Liver (tissue), 8 donors: ENCODE measurements at regions not wholly inside any gene's neighbourhood (a gene's known extent, or its start where the extent isn't known, plus 50 kb on each side); places are given as distances from the start of the nearest gene placed in this dataset.

Source experiments
- DNase-seq: peaks from one replicate; pipeline ENCODE4 v3.0.0-alpha.2; 2017; ENCODE audit warnings: low spot score
- H3K27ac ChIP-seq, 2 donors: one replicate each; pipeline ENCODE4 v1.7.0; 2013; ENCODE audit warnings: inconsistent platforms in 2 of 2, low read length in 2 of 2, control low read depth in 1 of 2, low read depth in 1 of 2, mild to moderate bottlenecking in 1 of 2
- H3K27me3 ChIP-seq, 4 donors: one replicate each; pipeline versions ENCODE4 v1.6.1 to v1.7.0; 2013; ENCODE audit warnings: low read length in 3 of 4, inconsistent platforms in 1 of 4, mild to moderate bottlenecking in 1 of 4, moderate library complexity in 1 of 4; ENCODE audit not compliant: control insufficient read depth in 4 of 4, insufficient read depth in 4 of 4
- H3K36me3 ChIP-seq, 4 donors: one replicate each; pipeline versions ENCODE4 v1.6.1 to v1.7.0; 2013; ENCODE audit warnings: low read length in 3 of 4, mild to moderate bottlenecking in 3 of 4, low read depth in 1 of 4, moderate library complexity in 1 of 4; ENCODE audit not compliant: control insufficient read depth in 4 of 4, insufficient read depth in 3 of 4
- H3K4me1 ChIP-seq, 4 donors: one replicate each; pipeline versions ENCODE4 v1.6.1 to v1.7.0; 2013; ENCODE audit warnings: low read length in 3 of 4, mild to moderate bottlenecking in 3 of 4, moderate library complexity in 1 of 4; ENCODE audit not compliant: control insufficient read depth in 4 of 4, insufficient read depth in 4 of 4
- H3K4me3 ChIP-seq, 3 donors: one replicate each; pipeline versions ENCODE4 v1.6.1 to v1.7.0; 2013; ENCODE audit warnings: low read length in 3 of 3, control low read depth in 1 of 3, low read depth in 1 of 3, mild to moderate bottlenecking in 1 of 3
- H3K9ac ChIP-seq, 2 donors: one replicate each; pipeline ENCODE4 v1.7.0; 2013; ENCODE audit warnings: low read length in 2 of 2, mild to moderate bottlenecking in 2 of 2, moderate library complexity in 2 of 2, control low read depth in 1 of 2, low read depth in 1 of 2
- H3K9me3 ChIP-seq, 4 donors: one replicate each; pipeline versions ENCODE4 v1.6.1 to v1.7.0; 2013; ENCODE audit warnings: low read length in 3 of 4; ENCODE audit not compliant: control insufficient read depth in 4 of 4
- EGR1 ChIP-seq, 2 donors: IDR thresholded peaks; 2 replicates each; pipeline ENCODE4 v1.6.1; 2016 to 2018; ENCODE audit warnings: antibody characterized with exemption in 2 of 2, low read depth in 2 of 2
- FOXA1 ChIP-seq: IDR thresholded peaks from 2 replicates; pipeline ENCODE4 v1.6.1; 2016; ENCODE audit warnings: antibody characterized with exemption
- FOXA2 ChIP-seq: IDR thresholded peaks from 2 replicates; pipeline ENCODE4 v1.6.1; 2016; ENCODE audit warnings: antibody characterized with exemption
- GABPA ChIP-seq, 2 donors: IDR thresholded peaks in 1 of 2; conservative IDR thresholded peaks in 1 of 2; 2 replicates each; pipeline ENCODE4 v1.6.1; 2016; ENCODE audit warnings: antibody characterized with exemption in 2 of 2, mild to moderate bottlenecking in 1 of 2, moderate library complexity in 1 of 2
- HNF4A ChIP-seq, 2 donors: conservative IDR thresholded peaks; 2 replicates each; pipeline ENCODE4 v1.6.1; 2016; ENCODE audit warnings: antibody characterized with exemption in 2 of 2, mild to moderate bottlenecking in 2 of 2
- HNF4G ChIP-seq: IDR thresholded peaks from 2 replicates; pipeline ENCODE4 v1.6.1; 2016; ENCODE audit warnings: antibody characterized with exemption
- JUND ChIP-seq, 2 donors: IDR thresholded peaks; 2 replicates each; pipeline ENCODE4 v1.6.1; 2016; ENCODE audit warnings: antibody characterized with exemption in 2 of 2
- NR2F2 ChIP-seq: IDR thresholded peaks from 2 replicates; pipeline ENCODE4 v1.6.1; 2016; ENCODE audit warnings: antibody characterized with exemption
- RAD21 ChIP-seq, 2 donors: IDR thresholded peaks; 2 replicates each; pipeline ENCODE4 v1.6.1; 2016; ENCODE audit warnings: antibody characterized with exemption in 2 of 2, mild to moderate bottlenecking in 2 of 2
- RXRA ChIP-seq, 2 donors: IDR thresholded peaks; 2 replicates each; pipeline ENCODE4 v1.6.1; 2017 to 2018; ENCODE audit warnings: antibody characterized with exemption in 2 of 2, mild to moderate bottlenecking in 1 of 2
- SP1 ChIP-seq: IDR thresholded peaks from 2 replicates; pipeline ENCODE4 v1.6.1; 2018; ENCODE audit warnings: antibody characterized with exemption, mild to moderate bottlenecking
- TAF1 ChIP-seq: conservative IDR thresholded peaks from 2 replicates; pipeline ENCODE4 v1.6.1; 2016; ENCODE audit warnings: antibody characterized with exemption, mild to moderate bottlenecking
- YY1 ChIP-seq: IDR thresholded peaks from 2 replicates; pipeline ENCODE4 v1.6.1; 2016; ENCODE audit warnings: antibody characterized with exemption, mild to moderate bottlenecking
- WGBS: extraction: QIAGEN DNeasy Blood & Tissue Kit; methylation state at CpG from one replicate; pipeline ENCODE4 v1.1.7; 2013; 5-methylcytosine and 5-hydroxymethylcytosine counted together
- TF ChIP-seq, protein P1 (sequence below): fragments of 150-350 bp; IDR thresholded peaks from 2 replicates; pipeline ENCODE4 v1.5.1; 2017; ENCODE audit warnings: improper control_type of control experiment, low read depth, low read length; ENCODE audit not compliant: missing input control
- TF ChIP-seq, protein P2 (sequence below): IDR thresholded peaks from 2 replicates; pipeline ENCODE4 v1.6.1; 2016; ENCODE audit warnings: antibody characterized with exemption
- TF ChIP-seq, protein P3 (sequence below): IDR thresholded peaks from 2 replicates; pipeline ENCODE4 v1.6.1; 2016; ENCODE audit warnings: antibody characterized with exemption, mild to moderate bottlenecking
- TF ChIP-seq, protein P4 (sequence below): IDR thresholded peaks from 2 replicates; pipeline ENCODE4 v1.6.1; 2016; ENCODE audit warnings: antibody characterized with exemption
- TF ChIP-seq, protein P5 (sequence below): IDR thresholded peaks from 2 replicates; pipeline ENCODE4 v1.6.1; 2016; ENCODE audit warnings: antibody characterized with exemption
- donor health status: healthy.
- donor health status: healthy.
- donor health status: healthy.
- donor health status: healthy.
- donor health status: healthy.

DNA sequence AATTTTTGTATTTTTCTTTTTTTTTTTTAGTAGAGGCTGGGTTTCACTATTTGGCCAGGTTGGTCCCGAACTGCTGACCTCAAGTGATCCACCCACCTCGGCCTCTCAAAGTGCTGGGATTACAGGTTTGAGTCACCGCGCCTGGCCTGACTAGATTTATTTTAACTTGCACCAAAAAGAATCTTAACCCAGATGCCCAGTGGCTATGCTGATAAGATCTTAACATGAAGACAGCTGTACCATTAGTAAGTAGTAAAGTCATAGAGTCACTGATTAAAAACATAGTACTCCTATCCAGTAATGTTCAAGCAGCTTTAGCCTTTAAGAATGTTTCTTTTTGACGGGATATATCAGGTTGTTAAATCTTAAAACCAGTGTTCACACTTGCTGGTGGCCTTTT, 1061.8 kb upstream of the FLRT2 start:
- Histone ChIP-seq H3K36me3 (no peaks in the 10 kb centered on the region), H3K4me1 (no peaks in the 10 kb centered on the region), H3K27me3 (no peaks in the 10 kb centered on the region), H3K4me3 (no peak overlapping the region), H3K27ac (no peak overlapping the region), H3K9me3 (no peaks in the 10 kb centered on the region), H3K9ac (no peak overlapping the region)
- no peak for DNase-seq
- 69% methylated on average over 5 of the region's 5 CpGs for WGBS
- TF ChIP-seq EGR1 (IDR thresholded peaks at IDR 0.05; ENCODE audit: low read depth in 2 of 2) (no peak), YY1 (no peak), TAF1 (no peak), NR2F2 (no peak), RXRA (IDR thresholded peaks at IDR 0.05) (no peak)
- TF ChIP-seq, protein P1, sequence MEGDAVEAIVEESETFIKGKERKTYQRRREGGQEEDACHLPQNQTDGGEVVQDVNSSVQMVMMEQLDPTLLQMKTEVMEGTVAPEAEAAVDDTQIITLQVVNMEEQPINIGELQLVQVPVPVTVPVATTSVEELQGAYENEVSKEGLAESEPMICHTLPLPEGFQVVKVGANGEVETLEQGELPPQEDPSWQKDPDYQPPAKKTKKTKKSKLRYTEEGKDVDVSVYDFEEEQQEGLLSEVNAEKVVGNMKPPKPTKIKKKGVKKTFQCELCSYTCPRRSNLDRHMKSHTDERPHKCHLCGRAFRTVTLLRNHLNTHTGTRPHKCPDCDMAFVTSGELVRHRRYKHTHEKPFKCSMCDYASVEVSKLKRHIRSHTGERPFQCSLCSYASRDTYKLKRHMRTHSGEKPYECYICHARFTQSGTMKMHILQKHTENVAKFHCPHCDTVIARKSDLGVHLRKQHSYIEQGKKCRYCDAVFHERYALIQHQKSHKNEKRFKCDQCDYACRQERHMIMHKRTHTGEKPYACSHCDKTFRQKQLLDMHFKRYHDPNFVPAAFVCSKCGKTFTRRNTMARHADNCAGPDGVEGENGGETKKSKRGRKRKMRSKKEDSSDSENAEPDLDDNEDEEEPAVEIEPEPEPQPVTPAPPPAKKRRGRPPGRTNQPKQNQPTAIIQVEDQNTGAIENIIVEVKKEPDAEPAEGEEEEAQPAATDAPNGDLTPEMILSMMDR, result no peak
- TF ChIP-seq, protein P2, sequence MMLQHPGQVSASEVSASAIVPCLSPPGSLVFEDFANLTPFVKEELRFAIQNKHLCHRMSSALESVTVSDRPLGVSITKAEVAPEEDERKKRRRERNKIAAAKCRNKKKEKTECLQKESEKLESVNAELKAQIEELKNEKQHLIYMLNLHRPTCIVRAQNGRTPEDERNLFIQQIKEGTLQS, result no peak

DNA sequence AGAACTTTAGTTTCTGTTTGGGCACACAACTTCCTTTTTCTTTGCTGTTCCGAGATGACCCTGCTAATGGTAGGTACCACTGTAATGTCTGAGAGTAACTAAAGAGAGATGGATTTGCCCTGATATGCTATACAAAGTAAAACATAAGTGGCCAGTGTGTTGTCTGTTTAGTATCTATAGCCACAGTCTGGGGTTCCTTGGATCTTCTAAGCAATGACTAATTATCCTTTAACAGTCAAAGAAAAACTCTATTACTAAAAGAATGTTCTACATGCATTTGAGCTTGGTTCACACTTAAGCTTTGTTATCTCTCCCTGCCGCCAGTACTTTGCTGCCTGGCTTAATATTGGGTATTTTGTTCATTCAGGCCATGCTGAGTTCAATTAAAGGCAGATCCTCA, 1051.9 kb upstream of the FLRT2 start:
- DNase-seq, result no peak
- TF ChIP-seq, protein P3, sequence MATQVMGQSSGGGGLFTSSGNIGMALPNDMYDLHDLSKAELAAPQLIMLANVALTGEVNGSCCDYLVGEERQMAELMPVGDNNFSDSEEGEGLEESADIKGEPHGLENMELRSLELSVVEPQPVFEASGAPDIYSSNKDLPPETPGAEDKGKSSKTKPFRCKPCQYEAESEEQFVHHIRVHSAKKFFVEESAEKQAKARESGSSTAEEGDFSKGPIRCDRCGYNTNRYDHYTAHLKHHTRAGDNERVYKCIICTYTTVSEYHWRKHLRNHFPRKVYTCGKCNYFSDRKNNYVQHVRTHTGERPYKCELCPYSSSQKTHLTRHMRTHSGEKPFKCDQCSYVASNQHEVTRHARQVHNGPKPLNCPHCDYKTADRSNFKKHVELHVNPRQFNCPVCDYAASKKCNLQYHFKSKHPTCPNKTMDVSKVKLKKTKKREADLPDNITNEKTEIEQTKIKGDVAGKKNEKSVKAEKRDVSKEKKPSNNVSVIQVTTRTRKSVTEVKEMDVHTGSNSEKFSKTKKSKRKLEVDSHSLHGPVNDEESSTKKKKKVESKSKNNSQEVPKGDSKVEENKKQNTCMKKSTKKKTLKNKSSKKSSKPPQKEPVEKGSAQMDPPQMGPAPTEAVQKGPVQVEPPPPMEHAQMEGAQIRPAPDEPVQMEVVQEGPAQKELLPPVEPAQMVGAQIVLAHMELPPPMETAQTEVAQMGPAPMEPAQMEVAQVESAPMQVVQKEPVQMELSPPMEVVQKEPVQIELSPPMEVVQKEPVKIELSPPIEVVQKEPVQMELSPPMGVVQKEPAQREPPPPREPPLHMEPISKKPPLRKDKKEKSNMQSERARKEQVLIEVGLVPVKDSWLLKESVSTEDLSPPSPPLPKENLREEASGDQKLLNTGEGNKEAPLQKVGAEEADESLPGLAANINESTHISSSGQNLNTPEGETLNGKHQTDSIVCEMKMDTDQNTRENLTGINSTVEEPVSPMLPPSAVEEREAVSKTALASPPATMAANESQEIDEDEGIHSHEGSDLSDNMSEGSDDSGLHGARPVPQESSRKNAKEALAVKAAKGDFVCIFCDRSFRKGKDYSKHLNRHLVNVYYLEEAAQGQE, result no peak
- TF ChIP-seq SP1, result no peak
- no peak for TF ChIP-seq JUND (IDR thresholded peaks at IDR 0.05)
- no peak for TF ChIP-seq EGR1 (IDR thresholded peaks at IDR 0.05; ENCODE audit: low read depth in 2 of 2)
- no peak for TF ChIP-seq YY1
- TF ChIP-seq, protein P2, result no peak
- TF ChIP-seq, protein P4, sequence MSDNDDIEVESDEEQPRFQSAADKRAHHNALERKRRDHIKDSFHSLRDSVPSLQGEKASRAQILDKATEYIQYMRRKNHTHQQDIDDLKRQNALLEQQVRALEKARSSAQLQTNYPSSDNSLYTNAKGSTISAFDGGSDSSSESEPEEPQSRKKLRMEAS, result no peak
- TF ChIP-seq HNF4A (conservative IDR thresholded peaks at IDR 0.05), result no peak
- no peak for TF ChIP-seq GABPA (IDR thresholded peaks at IDR 0.05 in 1 of 2, conservative IDR thresholded peaks at IDR 0.05 in 1 of 2)
- TF ChIP-seq TAF1, result no peak
- TF ChIP-seq, protein P5, sequence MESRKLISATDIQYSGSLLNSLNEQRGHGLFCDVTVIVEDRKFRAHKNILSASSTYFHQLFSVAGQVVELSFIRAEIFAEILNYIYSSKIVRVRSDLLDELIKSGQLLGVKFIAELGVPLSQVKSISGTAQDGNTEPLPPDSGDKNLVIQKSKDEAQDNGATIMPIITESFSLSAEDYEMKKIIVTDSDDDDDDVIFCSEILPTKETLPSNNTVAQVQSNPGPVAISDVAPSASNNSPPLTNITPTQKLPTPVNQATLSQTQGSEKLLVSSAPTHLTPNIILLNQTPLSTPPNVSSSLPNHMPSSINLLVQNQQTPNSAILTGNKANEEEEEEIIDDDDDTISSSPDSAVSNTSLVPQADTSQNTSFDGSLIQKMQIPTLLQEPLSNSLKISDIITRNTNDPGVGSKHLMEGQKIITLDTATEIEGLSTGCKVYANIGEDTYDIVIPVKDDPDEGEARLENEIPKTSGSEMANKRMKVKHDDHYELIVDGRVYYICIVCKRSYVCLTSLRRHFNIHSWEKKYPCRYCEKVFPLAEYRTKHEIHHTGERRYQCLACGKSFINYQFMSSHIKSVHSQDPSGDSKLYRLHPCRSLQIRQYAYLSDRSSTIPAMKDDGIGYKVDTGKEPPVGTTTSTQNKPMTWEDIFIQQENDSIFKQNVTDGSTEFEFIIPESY, result no peak
- TF ChIP-seq RAD21 (IDR thresholded peaks at IDR 0.05), result no peak
- no peak for TF ChIP-seq FOXA2
- no peak for TF ChIP-seq RXRA (IDR thresholded peaks at IDR 0.05)
- no peak for TF ChIP-seq NR2F2
- TF ChIP-seq HNF4G, result no peak
- no peak for TF ChIP-seq FOXA1
- TF ChIP-seq, protein P1, result no peak
- Histone ChIP-seq H3K27ac (no peak overlapping the region), H3K4me3 (no peak overlapping the region), H3K27me3 (no peaks in the 10 kb centered on the region), H3K9ac (no peak overlapping the region), H3K9me3 (no peaks in the 10 kb centered on the region), H3K36me3 (no peaks in the 10 kb centered on the region), H3K4me1 (no peaks in the 10 kb centered on the region)
- 61% methylated on average over 2 of the region's 2 CpGs for WGBS
